Central memory CD8-positive, alpha-beta T cell (primary cell): ENCODE measurements at regions not wholly inside any gene's neighbourhood (a gene's known extent, or its start where the extent isn't known, plus 50 kb on each side); places are given as distances from the start of the nearest gene placed in this dataset.

Experiments used
- ATAC-seq: fragments of 150-1000 bp; cut with Tn5 transposase; replicated peaks from 2 replicates; pipeline ENCODE4 v1.10.0; 2022; ENCODE audit warnings: mild to moderate bottlenecking, moderate FRiP score, moderate number of reproducible peaks; ENCODE audit not compliant: poor library complexity, severe bottlenecking; ENCODE audit errors: extremely low read depth
- DNase-seq, 2 donors: peaks; one replicate each; pipeline ENCODE4 v3.0.0; 2021; ENCODE audit warnings: low spot score in 2 of 2
- H3K27ac Mint-ChIP-seq: one replicate; pipeline ENCODE4 v1.8.0; 2022; ENCODE audit warnings: low read depth, mild to moderate bottlenecking, moderate library complexity, mixed read lengths
- H3K27me3 Mint-ChIP-seq: one replicate; pipeline ENCODE4 v1.8.0; 2022; ENCODE audit warnings: mixed read lengths
- H3K36me3 Mint-ChIP-seq: one replicate; pipeline ENCODE4 v1.8.0; 2022; ENCODE audit warnings: mild to moderate bottlenecking, moderate library complexity, mixed read lengths; ENCODE audit not compliant: insufficient read depth
- H3K4me1 Mint-ChIP-seq: one replicate; pipeline ENCODE4 v1.8.0; 2022; ENCODE audit warnings: mixed read lengths
- H3K4me3 Mint-ChIP-seq: one replicate; pipeline ENCODE4 v1.8.0; 2022; ENCODE audit warnings: mild to moderate bottlenecking, moderate library complexity, mixed read lengths
- H3K9me3 Mint-ChIP-seq: one replicate; pipeline ENCODE4 v1.8.0; 2022; ENCODE audit warnings: mixed read lengths

DNA sequence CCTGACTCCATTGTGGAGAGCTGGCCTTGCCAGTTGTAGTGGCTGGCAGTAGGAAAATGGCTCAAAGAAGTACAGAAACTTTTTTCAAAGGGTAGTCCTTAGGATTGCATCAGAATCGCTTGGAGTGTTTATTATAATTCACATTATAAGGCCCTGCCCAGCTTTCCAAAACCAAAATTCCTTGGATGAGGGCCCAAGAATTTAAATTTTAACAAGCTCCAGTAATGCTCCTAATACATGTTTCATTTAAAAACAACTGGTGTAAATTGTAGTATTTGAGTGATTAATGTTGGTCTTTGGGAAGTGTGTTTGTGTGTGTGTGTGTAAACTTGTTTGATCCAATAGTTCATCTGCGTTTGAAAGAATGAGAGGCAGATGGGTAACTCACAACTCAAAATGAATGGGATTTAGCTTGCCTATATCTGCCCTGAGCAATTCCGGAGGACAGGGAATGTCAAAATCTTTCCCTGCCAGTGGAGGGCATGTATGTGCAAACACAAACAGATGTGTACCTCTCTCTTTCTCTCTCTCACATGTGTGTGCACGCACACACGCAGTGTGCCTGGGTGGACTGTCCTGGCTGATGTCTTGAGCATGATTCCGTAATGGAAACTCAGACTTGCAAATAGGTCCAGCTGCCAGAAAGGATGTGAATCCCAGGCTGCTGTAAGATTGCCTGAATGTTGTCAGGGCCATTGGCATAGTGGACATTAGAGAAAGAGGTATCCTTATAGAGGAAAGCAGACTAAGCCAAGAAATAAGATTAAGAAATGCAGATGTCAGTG lies 293.1 kb downstream of the LMX1A start:
- ATAC-seq (no peak), DNase-seq (no peak)
- Mint-ChIP-seq H3K27ac (no peak overlapping the region), H3K9me3 (peaks cover 6% of the 10 kb centered on the region), H3K36me3 (peaks cover 2% of the 10 kb centered on the region), H3K4me3 (no peak overlapping the region), H3K4me1 (no peaks in the 10 kb centered on the region), H3K27me3 (no peaks in the 10 kb centered on the region)

DNA sequence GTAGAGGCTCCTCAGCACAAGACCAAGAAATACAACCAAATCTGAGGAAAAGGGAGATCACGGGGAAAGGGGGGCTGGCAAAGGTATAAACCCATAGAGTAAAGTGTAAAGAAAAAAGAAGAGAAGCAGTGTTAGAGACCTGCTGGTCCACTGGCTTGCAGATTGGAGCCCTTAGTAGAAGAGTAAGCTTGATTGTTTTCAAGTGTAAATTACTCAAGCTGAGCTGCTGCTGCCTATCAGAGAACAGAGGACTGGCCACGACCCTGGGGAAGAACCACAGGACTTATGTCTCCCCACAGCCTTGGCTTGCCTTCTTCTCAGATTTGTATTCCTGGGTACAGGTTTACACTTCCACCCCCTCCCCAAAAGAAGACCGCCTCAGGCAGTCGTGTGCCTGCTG lies 294.2 kb downstream of the LMX1A start:
- ATAC-seq (no peak), DNase-seq (no peak)
- Mint-ChIP-seq H3K36me3 (peaks cover 2% of the 10 kb centered on the region), H3K9me3 (peaks cover 6% of the 10 kb centered on the region), H3K27me3 (no peaks in the 10 kb centered on the region), H3K27ac (no peak overlapping the region), H3K4me3 (no peak overlapping the region), H3K4me1 (no peaks in the 10 kb centered on the region)

DNA sequence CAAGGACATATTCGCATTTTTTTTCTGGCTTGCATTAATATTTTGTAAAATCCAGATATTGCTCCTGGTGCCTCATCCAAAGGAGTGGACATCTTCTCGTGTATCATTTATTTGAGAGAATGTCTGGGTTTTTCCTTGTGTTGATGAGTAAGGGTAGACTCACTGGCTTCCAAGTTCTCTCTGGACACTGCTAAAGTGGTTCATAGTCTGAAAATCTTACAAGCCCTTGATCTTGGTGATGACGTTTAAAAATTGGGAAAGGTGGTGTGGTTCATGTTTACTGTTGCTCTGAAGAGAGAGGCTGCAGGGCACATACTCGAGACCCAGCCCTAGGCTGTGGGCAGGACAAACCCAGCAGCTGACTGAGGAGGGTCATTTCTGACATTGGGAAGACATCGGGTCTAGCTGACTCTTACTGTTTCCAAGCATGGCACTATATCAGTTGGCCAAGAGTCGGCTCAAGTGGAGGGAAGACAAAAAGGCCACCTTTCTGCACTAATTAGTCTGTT lies 296.2 kb downstream of the LMX1A start:
- no peak for DNase-seq

DNA sequence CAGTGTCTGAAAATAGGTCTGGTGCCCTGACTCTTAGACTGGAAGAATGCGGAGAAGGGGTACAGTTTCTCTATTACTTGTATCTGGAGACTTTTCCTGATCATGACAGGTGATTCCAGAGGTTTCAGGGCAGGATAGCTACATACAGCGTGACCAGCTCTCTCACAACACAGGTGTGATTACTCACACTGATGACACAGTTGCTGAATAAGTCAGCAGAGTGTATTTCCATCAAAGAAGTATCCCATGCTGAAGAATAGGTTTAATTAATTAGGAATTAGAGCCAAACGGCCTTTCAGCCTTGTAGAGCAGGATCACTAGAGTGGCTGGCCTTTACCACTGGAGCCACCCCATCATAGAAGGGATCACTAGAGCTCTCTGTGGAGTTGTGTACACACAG lies 298.6 kb downstream of the LMX1A start:
- no peak for ATAC-seq
- H3K4me1 Mint-ChIP-seq, result no peaks in the 10 kb centered on the region
- no peak for DNase-seq
- H3K27ac Mint-ChIP-seq, result no peak overlapping the region
- peaks cover 12% of the 10 kb centered on the region for H3K9me3 Mint-ChIP-seq
- no peaks in the 10 kb centered on the region for H3K36me3 Mint-ChIP-seq
- no peaks in the 10 kb centered on the region for H3K27me3 Mint-ChIP-seq
- no peak overlapping the region for H3K4me3 Mint-ChIP-seq

More for the DNA sequence above, 296.2 kb downstream of the LMX1A start:
- peaks cover 6% of the 10 kb centered on the region for H3K9me3 Mint-ChIP-seq
- no peak overlapping the region for H3K4me3 Mint-ChIP-seq
- no peak for ATAC-seq
- H3K27ac Mint-ChIP-seq, result no peak overlapping the region
- H3K27me3 Mint-ChIP-seq, result no peaks in the 10 kb centered on the region
- H3K36me3 Mint-ChIP-seq, result peaks cover 2% of the 10 kb centered on the region
- H3K4me1 Mint-ChIP-seq, result no peaks in the 10 kb centered on the region

DNA sequence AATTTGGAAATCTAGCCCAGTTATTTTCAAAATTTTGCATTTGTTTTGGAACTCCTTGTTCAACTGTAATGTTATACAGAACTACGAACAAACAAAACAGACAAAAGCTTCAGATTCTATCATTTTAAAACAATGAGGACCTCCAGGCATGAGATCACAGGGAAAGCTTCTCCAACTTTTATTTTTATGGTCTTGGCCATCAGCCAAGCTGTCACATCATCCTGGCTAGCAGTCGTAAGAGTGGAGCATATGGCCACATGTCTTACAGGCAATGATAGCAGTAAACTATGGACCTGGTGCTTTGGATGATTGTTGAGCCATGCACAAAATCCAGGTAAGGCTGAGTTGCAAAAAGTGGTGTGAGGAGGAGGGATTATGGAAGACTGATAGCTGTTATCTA lies 299.6 kb downstream of the LMX1A start:
- ATAC-seq (no peak), DNase-seq (no peak)
- Mint-ChIP-seq H3K36me3 (no peaks in the 10 kb centered on the region), H3K4me3 (no peak overlapping the region), H3K4me1 (no peaks in the 10 kb centered on the region), H3K27ac (no peak overlapping the region), H3K9me3 (peaks cover 12% of the 10 kb centered on the region), H3K27me3 (no peaks in the 10 kb centered on the region)

DNA sequence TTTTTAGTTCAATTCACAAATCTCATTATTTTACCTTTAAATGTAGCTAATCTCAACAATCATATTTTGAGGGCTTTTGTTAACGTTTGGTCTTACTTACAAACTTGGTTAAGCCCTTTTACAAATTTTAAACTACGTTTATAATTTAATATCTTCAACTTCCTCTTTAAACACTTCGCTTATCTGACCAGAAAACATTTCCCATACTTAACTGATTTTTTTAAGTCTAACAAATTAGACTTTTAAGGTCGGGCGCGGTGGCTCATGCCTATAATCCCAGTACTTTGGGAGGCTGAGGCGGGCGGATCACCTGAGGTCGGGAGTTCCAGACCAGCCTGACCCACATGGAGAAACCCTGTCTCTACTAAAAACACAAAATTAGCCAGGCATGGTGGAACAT lies 300.9 kb downstream of the LMX1A start:
- no peaks in the 10 kb centered on the region for H3K4me1 Mint-ChIP-seq
- no peaks in the 10 kb centered on the region for H3K27me3 Mint-ChIP-seq
- ATAC-seq (no peak), DNase-seq (no peak)
- H3K27ac Mint-ChIP-seq, result no peak overlapping the region
- H3K4me3 Mint-ChIP-seq, result no peak overlapping the region
- H3K9me3 Mint-ChIP-seq, result peaks cover 6% of the 10 kb centered on the region
- H3K36me3 Mint-ChIP-seq, result no peaks in the 10 kb centered on the region

DNA sequence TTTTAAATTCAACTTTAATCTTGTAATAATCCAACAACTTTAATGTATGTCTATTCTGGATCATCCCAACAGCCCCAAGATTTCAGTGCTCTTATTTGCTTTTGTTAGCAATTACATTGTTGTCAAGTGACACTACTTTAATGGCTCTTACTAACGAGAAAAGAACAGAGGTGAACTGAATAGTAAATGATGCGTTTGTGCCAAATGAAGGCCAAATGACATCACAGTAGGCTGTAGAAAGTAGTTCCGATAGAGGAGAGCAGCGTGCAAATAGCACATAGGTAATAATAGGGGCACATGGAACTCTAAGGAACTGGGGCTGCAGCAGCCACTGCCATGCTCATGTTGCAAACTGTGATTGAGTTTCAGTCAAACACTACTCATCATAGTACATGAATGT lies 301.9 kb downstream of the LMX1A start:
- DNase-seq (no peak), ATAC-seq (no peak)
- no peaks in the 10 kb centered on the region for H3K36me3 Mint-ChIP-seq
- H3K4me1 Mint-ChIP-seq, result no peaks in the 10 kb centered on the region
- H3K27ac Mint-ChIP-seq, result no peak overlapping the region
- peaks cover 10% of the 10 kb centered on the region for H3K9me3 Mint-ChIP-seq
- no peak overlapping the region for H3K4me3 Mint-ChIP-seq
- H3K27me3 Mint-ChIP-seq, result peaks cover 9% of the 10 kb centered on the region

DNA sequence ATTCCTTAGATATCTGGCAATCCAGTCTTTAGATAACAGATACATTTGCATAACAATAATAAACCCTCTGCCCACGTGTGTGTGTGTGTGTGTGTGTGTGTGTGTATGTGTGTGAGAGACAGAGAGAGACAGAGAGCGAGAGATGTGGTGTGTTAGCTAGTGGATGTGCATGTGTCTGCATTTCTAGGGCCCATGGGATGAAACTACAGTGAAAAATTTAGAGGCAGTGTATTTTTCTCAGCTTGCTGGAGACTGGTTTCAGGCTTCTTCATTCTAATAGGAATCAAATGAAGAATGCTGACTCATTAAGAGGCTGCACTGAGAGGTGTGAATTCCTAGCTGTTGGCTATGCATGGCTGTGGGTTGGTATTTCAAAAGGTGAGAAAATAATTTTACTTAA lies 303.2 kb downstream of the LMX1A start:
- ATAC-seq, result no peak
- H3K36me3 Mint-ChIP-seq, result no peaks in the 10 kb centered on the region
- no peak for DNase-seq
- peaks cover 20% of the 10 kb centered on the region for H3K27me3 Mint-ChIP-seq
- H3K4me3 Mint-ChIP-seq, result no peak overlapping the region
- no peak overlapping the region for H3K27ac Mint-ChIP-seq
- peaks cover 14% of the 10 kb centered on the region for H3K9me3 Mint-ChIP-seq
- no peaks in the 10 kb centered on the region for H3K4me1 Mint-ChIP-seq

DNA sequence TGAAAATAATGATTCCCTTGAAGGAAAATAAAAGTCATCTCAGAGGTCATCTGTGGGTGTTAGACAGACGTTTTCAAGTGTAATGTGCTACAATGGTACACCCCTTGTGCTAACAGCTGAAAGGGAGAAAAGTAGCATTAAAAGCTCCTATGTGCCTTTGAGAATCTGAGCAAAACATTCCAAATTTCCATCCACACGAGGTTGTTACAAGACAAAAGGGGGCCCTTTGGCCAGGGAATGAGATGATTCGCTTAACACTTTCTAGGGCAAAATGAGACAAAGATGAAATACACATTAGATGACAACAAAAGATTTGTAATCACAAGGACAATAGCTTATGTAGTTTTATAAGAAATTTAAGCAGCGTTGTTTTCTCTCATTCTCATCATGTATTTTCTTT lies 303.6 kb downstream of the LMX1A start:
- H3K27me3 Mint-ChIP-seq, result peaks cover 24% of the 10 kb centered on the region
- H3K9me3 Mint-ChIP-seq, result peaks cover 14% of the 10 kb centered on the region
- H3K4me1 Mint-ChIP-seq, result no peaks in the 10 kb centered on the region
- H3K36me3 Mint-ChIP-seq, result no peaks in the 10 kb centered on the region
- DNase-seq (no peak), ATAC-seq (no peak)
- no peak overlapping the region for H3K27ac Mint-ChIP-seq
- no peak overlapping the region for H3K4me3 Mint-ChIP-seq

DNA sequence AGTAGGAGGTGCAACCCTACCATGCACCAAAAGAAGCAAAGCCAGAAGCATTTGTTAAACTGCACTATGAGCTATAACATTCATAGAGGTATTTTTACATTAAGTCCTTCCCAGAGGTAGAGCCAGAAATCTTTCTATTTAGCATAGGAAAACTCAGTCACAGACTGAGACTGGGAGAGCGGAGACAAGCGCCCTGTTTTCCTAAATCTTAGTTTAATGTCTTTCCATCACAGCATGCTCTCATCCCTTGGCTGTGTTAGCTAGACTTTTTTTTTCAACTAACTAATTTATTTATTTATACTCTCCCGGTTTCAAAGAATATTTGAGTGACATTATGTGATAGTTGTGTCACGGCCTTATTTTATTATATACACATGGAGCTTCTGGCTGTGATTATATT lies 304.1 kb downstream of the LMX1A start:
- H3K27ac Mint-ChIP-seq, result no peak overlapping the region
- H3K36me3 Mint-ChIP-seq, result no peaks in the 10 kb centered on the region
- DNase-seq, result no peak
- no peak overlapping the region for H3K4me3 Mint-ChIP-seq
- no peak for ATAC-seq
- H3K4me1 Mint-ChIP-seq, result no peaks in the 10 kb centered on the region
- peaks cover 14% of the 10 kb centered on the region for H3K9me3 Mint-ChIP-seq
- peaks cover 26% of the 10 kb centered on the region for H3K27me3 Mint-ChIP-seq

DNA sequence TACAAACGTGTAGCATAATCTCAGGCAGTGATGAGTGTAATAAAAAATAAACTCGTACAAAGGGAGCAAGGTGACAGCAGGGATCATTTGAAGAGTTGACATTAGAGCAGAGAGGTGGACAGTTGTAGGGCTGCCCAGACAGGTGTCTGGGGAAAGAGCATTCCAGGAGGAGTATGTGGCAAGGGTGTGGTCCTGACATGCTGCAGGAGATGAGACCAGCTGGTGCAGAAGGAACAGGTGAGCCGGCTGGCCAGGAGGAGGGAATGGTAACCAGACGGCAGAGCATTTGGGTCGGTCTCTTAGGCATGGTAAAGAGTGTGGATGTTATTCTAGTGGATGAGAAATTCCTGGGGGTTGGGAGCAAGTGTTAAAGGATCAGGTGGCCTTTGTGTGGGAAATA lies 306.3 kb downstream of the LMX1A start:
- H3K27ac Mint-ChIP-seq, result no peak overlapping the region
- no peak overlapping the region for H3K4me3 Mint-ChIP-seq
- DNase-seq (no peak), ATAC-seq (no peak)
- peaks cover 15% of the 10 kb centered on the region for H3K9me3 Mint-ChIP-seq
- H3K27me3 Mint-ChIP-seq, result peaks cover 26% of the 10 kb centered on the region
- no peaks in the 10 kb centered on the region for H3K4me1 Mint-ChIP-seq
- H3K36me3 Mint-ChIP-seq, result no peaks in the 10 kb centered on the region

DNA sequence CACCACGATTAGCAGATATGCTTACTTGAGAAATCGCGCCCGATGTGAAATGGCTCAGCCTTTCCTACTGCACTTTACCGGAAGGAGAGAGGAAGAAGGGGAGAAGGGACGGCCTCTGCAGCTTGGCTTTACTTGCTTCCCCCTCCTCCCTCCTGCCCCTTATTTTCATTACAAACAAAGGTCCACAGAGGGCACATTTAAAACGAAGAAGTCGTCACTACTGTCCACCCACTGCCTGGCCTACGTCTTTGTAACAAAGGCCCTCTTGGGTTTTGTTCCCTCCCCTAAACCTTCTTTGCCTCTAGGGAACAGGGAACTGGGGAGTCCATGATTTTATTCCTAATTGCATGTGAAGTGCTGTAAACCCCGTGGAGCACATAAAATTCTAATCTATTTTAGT lies 308.5 kb downstream of the LMX1A start:
- Mint-ChIP-seq H3K4me3 (no peak overlapping the region), H3K36me3 (no peaks in the 10 kb centered on the region), H3K9me3 (peaks cover 13% of the 10 kb centered on the region), H3K27me3 (peaks cover 26% of the 10 kb centered on the region), H3K4me1 (no peaks in the 10 kb centered on the region), H3K27ac (no peak overlapping the region)
- DNase-seq (no peak), ATAC-seq (no peak)

DNA sequence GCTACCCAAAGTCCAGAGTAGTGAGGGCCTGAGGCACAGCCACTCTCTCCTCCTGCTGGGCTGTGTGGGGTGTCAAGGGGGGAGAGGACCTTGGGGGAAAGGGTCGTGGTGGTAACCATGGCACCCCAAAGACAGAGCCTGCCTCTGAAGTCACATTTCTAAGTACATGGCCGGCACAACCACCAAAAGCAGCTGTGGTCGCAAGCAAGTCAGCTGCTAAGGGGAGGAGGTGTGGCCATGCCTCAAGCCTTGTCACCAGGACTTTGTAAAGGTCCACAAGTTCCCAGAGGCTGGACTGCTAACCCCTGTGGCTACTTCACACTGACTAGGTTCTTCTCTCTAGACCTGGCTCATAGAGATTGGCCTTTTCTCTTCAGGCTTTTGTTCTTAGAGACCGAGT lies 310.6 kb downstream of the LMX1A start:
- Mint-ChIP-seq H3K4me3 (no peak overlapping the region), H3K27ac (no peak overlapping the region), H3K27me3 (peaks cover 26% of the 10 kb centered on the region), H3K4me1 (no peaks in the 10 kb centered on the region), H3K36me3 (no peaks in the 10 kb centered on the region), H3K9me3 (peaks cover 12% of the 10 kb centered on the region)
- ATAC-seq, result no peak
- no peak for DNase-seq
